ENCODE measurements at regions not wholly inside any gene's neighbourhood (a gene's known extent, or its start where the extent isn't known, plus 50 kb on each side); places are given as distances from the start of the nearest gene placed in this dataset.

DNA sequence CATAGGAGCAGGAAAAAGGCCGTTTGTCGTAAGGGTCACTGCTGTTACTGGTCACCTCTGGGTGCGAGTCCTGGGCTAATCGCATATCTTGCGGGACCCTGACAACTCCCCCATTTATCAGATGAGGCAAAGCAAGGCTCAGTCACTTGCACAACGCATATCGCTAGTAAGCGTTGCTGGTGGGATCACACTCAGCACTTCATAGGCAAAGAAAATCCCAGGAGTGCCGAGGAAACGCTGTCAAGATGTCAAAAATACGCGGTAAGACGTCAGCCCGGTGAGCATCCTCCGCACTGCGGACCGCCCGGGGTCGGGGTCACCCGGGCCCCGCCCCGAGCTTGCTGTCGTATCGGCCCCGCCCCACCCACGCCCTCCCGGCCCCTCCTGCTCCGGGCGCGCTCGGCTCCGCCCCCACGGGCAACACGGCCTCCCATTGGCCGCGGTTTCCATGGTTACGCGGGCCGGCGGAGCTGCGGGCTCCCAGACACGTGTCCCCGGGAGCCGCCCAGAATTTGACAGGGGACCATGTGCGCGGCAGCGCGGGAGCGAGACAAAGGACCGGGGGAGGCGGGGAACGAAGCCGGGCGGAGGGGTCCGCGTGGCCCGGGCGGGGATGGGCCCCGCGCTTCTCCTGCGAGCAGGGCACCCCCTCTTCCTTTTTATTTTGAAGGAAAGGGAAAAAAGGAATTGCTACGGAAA, 80.2 kb upstream of the IER5L start:
- peak; percentile 93 for ATAC-seq
- no peak for TF ChIP-seq ZNF8 (CRISPR knock-in tag; IDR thresholded peaks at IDR 0.05)
- TF ChIP-seq TCF4 (CRISPR knock-in tag; IDR thresholded peaks at IDR 0.05; ENCODE audit: borderline replicate concordance), result no peak

DNA sequence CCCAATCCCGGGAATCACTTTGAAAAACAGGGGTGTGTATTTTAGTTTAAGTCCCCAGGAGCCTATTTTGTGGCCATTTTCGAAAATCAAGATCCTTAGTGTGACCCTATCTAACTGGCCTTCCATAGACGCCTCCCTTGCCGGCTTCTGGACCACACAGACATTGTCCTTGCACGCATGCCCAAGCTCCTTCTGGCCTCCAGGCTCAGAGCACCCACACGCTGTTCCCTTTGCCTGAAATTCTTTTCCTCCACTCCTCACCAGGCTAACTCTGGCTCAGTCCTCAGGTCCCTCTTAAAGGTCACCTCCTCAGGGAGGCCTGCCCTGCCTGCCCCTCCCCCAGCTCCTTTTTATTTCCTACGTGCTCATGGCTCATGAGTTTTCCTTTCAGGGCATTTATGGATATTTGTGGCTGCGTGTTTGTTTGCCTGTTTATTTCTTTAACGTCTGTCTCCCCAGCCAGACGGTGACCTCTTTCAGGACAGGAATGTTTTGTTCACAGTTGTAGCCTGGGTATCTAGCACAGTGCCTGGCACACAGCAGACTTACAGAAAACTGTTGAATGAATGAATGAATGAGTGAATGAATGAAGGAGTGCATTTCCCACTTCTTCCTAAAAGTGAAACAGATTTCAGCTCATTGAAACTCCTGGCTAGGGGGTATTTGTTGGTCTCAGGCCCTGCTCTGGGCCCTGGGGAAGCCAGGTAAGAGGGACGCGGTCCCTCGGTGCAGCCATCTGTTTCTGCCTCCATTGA, 79.1 kb upstream of the IER5L start:
- ATAC-seq, result no peak
- TF ChIP-seq TCF4 (CRISPR knock-in tag; IDR thresholded peaks at IDR 0.05; ENCODE audit: borderline replicate concordance) (no peak), CSRNP3 (CRISPR knock-in tag; IDR thresholded peaks at IDR 0.05) (no peak), ZFP30 (CRISPR knock-in tag; IDR thresholded peaks at IDR 0.05) (no peak), ZNF70 (CRISPR knock-in tag; IDR thresholded peaks at IDR 0.05) (no peak), ESRRG (CRISPR knock-in tag; IDR thresholded peaks at IDR 0.05) (no peak), ZFP3 (CRISPR knock-in tag; IDR thresholded peaks at IDR 0.05) (no peak), BACH2 (CRISPR knock-in tag; IDR thresholded peaks at IDR 0.05; ENCODE audit: borderline replicate concordance) (no peak), SNAI2 (CRISPR knock-in tag; IDR thresholded peaks at IDR 0.05) (no peak), PPARA (CRISPR knock-in tag; IDR thresholded peaks at IDR 0.05; ENCODE audit: borderline replicate concordance) (no peak), GLIS3 (CRISPR knock-in tag; IDR thresholded peaks at IDR 0.05) (no peak)
- TF ChIP-seq, protein P1, sequence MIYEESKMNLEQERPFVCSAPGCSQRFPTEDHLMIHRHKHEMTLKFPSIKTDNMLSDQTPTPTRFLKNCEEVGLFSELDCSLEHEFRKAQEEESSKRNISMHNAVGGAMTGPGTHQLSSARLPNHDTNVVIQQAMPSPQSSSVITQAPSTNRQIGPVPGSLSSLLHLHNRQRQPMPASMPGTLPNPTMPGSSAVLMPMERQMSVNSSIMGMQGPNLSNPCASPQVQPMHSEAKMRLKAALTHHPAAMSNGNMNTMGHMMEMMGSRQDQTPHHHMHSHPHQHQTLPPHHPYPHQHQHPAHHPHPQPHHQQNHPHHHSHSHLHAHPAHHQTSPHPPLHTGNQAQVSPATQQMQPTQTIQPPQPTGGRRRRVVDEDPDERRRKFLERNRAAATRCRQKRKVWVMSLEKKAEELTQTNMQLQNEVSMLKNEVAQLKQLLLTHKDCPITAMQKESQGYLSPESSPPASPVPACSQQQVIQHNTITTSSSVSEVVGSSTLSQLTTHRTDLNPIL (CRISPR knock-in tag; IDR thresholded peaks at IDR 0.05; ENCODE audit: low read depth), result no peak

DNA sequence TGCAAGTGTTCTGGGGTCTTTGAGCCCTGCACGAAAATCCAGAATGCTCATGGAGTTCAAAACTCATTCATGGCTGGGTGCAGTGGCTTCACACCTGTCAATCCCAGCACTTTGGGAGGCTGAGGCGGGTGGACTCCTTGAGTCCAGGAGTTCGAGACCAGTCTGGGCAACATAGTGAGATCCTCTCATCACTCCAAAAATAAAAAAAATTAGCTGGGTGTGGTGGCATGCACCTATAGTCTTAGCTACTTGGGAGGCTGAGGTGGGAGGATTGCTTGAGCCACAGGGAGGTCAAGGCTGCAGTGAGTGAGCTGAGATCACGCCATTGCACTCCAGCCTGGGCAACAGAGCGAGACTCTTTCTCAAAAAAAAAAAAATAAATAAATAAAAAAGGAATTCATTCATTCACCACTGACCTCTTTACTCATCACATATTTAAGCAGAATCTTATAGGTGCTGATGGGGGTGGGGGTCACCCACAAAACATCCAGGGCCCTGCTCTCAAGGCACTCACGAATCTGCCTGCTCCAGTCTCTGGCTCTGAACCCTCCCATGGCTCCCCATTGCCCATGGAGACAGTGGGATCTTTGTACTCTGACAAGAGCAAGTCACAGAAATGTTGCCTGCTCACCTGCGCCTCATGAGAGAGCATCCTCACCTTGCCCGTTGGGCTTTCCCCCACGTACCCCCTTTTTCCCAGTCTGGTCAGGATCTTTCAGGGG, 76.7 kb upstream of the IER5L start:
- TF ChIP-seq BACH2 (CRISPR knock-in tag; IDR thresholded peaks at IDR 0.05; ENCODE audit: borderline replicate concordance), result no peak
- TF ChIP-seq GLIS3 (CRISPR knock-in tag; IDR thresholded peaks at IDR 0.05), result no peak
- TF ChIP-seq ZNF70 (CRISPR knock-in tag; IDR thresholded peaks at IDR 0.05), result no peak
- no peak for TF ChIP-seq PPARA (CRISPR knock-in tag; IDR thresholded peaks at IDR 0.05; ENCODE audit: borderline replicate concordance)
- no peak for TF ChIP-seq ZC3H10 (CRISPR knock-in tag; IDR thresholded peaks at IDR 0.05)
- no peak for TF ChIP-seq RARB (CRISPR knock-in tag; IDR thresholded peaks at IDR 0.05)
- TF ChIP-seq ZNF8 (CRISPR knock-in tag; IDR thresholded peaks at IDR 0.05), result no peak
- TF ChIP-seq, protein P2, sequence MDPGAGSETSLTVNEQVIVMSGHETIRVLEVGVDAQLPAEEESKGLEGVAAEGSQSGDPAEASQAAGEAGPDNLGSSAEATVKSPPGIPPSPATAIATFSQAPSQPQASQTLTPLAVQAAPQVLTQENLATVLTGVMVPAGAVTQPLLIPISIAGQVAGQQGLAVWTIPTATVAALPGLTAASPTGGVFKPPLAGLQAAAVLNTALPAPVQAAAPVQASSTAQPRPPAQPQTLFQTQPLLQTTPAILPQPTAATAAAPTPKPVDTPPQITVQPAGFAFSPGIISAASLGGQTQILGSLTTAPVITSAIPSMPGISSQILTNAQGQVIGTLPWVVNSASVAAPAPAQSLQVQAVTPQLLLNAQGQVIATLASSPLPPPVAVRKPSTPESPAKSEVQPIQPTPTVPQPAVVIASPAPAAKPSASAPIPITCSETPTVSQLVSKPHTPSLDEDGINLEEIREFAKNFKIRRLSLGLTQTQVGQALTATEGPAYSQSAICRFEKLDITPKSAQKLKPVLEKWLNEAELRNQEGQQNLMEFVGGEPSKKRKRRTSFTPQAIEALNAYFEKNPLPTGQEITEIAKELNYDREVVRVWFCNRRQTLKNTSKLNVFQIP (CRISPR knock-in tag; IDR thresholded peaks at IDR 0.05; ENCODE audit: borderline replicate concordance, low read depth), result no peak
- no peak for TF ChIP-seq ESRRG (CRISPR knock-in tag; IDR thresholded peaks at IDR 0.05)
- TF ChIP-seq, protein P3, sequence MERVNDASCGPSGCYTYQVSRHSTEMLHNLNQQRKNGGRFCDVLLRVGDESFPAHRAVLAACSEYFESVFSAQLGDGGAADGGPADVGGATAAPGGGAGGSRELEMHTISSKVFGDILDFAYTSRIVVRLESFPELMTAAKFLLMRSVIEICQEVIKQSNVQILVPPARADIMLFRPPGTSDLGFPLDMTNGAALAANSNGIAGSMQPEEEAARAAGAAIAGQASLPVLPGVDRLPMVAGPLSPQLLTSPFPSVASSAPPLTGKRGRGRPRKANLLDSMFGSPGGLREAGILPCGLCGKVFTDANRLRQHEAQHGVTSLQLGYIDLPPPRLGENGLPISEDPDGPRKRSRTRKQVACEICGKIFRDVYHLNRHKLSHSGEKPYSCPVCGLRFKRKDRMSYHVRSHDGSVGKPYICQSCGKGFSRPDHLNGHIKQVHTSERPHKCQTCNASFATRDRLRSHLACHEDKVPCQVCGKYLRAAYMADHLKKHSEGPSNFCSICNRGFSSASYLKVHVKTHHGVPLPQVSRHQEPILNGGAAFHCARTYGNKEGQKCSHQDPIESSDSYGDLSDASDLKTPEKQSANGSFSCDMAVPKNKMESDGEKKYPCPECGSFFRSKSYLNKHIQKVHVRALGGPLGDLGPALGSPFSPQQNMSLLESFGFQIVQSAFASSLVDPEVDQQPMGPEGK (CRISPR knock-in tag; IDR thresholded peaks at IDR 0.05; ENCODE audit: borderline replicate concordance), result no peak
- TF ChIP-seq CSRNP3 (CRISPR knock-in tag; IDR thresholded peaks at IDR 0.05), result no peak
- TF ChIP-seq, protein P1 (CRISPR knock-in tag; IDR thresholded peaks at IDR 0.05; ENCODE audit: low read depth), result no peak
- TF ChIP-seq ZFP3 (CRISPR knock-in tag; IDR thresholded peaks at IDR 0.05), result no peak
- no peak for TF ChIP-seq CSDC2 (CRISPR knock-in tag; IDR thresholded peaks at IDR 0.05)
- no peak for TF ChIP-seq TSHZ2 (CRISPR knock-in tag; IDR thresholded peaks at IDR 0.05)
- no peak for TF ChIP-seq ISL1 (CRISPR knock-in tag; IDR thresholded peaks at IDR 0.05)
- no peak for TF ChIP-seq OSR1 (CRISPR knock-in tag; IDR thresholded peaks at IDR 0.05)
- TF ChIP-seq TOX (CRISPR knock-in tag; IDR thresholded peaks at IDR 0.05; ENCODE audit: borderline replicate concordance), result no peak
- no peak for TF ChIP-seq ARNTL (CRISPR knock-in tag; IDR thresholded peaks at IDR 0.05; ENCODE audit: borderline replicate concordance, low read depth)
- TF ChIP-seq ZFP30 (CRISPR knock-in tag; IDR thresholded peaks at IDR 0.05), result no peak
- no peak for ATAC-seq

All from SK-N-SH treated with all-trans-retinoic acid at 6 μM for 48 hours (cell line).